IMR-90 (cell line): ENCODE measurements at regions not wholly inside any gene's neighbourhood (a gene's known extent, or its start where the extent isn't known, plus 50 kb on each side); places are given as distances from the start of the nearest gene placed in this dataset.

Experiments
- ATAC-seq: fragments of 200-7000 bp; cut with Tn5 transposase; 2 replicates; pipeline ENCODE4 v1.9.1; 2020; ENCODE audit warnings: low read depth, mild to moderate bottlenecking, moderate library complexity
- BruUV-seq: library from RNA; stranded (reverse); fragments of 400-500 nt; replicated peaks from 2 replicates; lab custom pipeline; 2021; lab: Mats Ljungman, UMichigan
- CTCF ChIA-PET: fragments of 300-600 bp; formaldehyde crosslinking; extraction: SDS; loops from one replicate; lab custom pipeline; 2021; ENCODE audit warnings: antibody characterized with exemption; lab: Yijun Ruan, JAX
- POLR2A ChIA-PET: fragments of 300-600 bp; sonication (Branson Sonifier 250); formaldehyde crosslinking; loops from one replicate; lab custom pipeline; 2022; ENCODE audit warnings: antibody characterized with exemption; ENCODE audit not compliant: unreplicated experiment; lab: Charles Lee
- DNase-seq: peaks from one replicate; pipeline ENCODE4 v3.0.0; 2013
- H2AFZ ChIP-seq: replicated peaks from 2 replicates; pipeline ENCODE3; 2013; ENCODE audit warnings: low read length, mild to moderate bottlenecking; ENCODE audit not compliant: poor library complexity
- H2AK5ac ChIP-seq: 2 replicates; pipeline ENCODE4 v1.6.1; 2013; ENCODE audit warnings: low read depth, low read length, inconsistent platforms
- H2AK9ac ChIP-seq: replicated peaks from 2 replicates; pipeline ENCODE3; 2013; ENCODE audit warnings: mild to moderate bottlenecking, low read depth, low read length, moderate library complexity; ENCODE audit not compliant: poor library complexity
- H2BK120ac ChIP-seq: 2 replicates; pipeline ENCODE4 v1.6.1; 2013; ENCODE audit warnings: low read depth, low read length, inconsistent platforms
- H2BK15ac ChIP-seq: 3 replicates; pipeline ENCODE4 v1.6.1; 2013; ENCODE audit warnings: low read depth, low read length, inconsistent platforms
- H2BK20ac ChIP-seq: 2 replicates; pipeline ENCODE4 v1.6.1; 2013; ENCODE audit warnings: low read depth, mild to moderate bottlenecking, inconsistent platforms, low read length, moderate library complexity
- H2BK5ac ChIP-seq: 2 replicates; pipeline ENCODE4 v1.6.1; 2013; ENCODE audit warnings: mild to moderate bottlenecking, low read depth, low read length, inconsistent platforms; ENCODE audit not compliant: poor library complexity, severe bottlenecking
- H3K14ac ChIP-seq: replicated peaks from 2 replicates; pipeline ENCODE4 v1.6.1; 2013; ENCODE audit warnings: low read depth, low read length, inconsistent platforms
- H3K18ac ChIP-seq: 2 replicates; pipeline ENCODE4 v1.6.1; 2013; ENCODE audit warnings: low read depth, low read length, control low read depth
- H3K23ac ChIP-seq: 2 replicates; pipeline ENCODE4 v1.6.1; 2013; ENCODE audit warnings: low read depth, low read length, inconsistent platforms
- H3K27ac ChIP-seq: 2 replicates; pipeline ENCODE4 v1.5.1; 2013; ENCODE audit warnings: mild to moderate bottlenecking, control low read depth, low read length; ENCODE audit not compliant: insufficient read depth
- H3K27me3 ChIP-seq: 2 replicates; pipeline ENCODE4 v1.6.1; 2013; ENCODE audit warnings: low read length; ENCODE audit not compliant: control insufficient read depth, insufficient read depth
- H3K36me3 ChIP-seq: 2 replicates; pipeline ENCODE4 v1.6.1; 2013; ENCODE audit warnings: low read length, mixed read lengths; ENCODE audit not compliant: control insufficient read depth, insufficient read depth
- H3K4ac ChIP-seq: 2 replicates; pipeline ENCODE4 v1.6.1; 2013; ENCODE audit warnings: low read depth, low read length, inconsistent platforms
- H3K4me1 ChIP-seq: 2 replicates; pipeline ENCODE4 v1.6.1; 2013; ENCODE audit warnings: low read length, mixed read lengths; ENCODE audit not compliant: control insufficient read depth, insufficient read depth
- H3K4me2 ChIP-seq: 2 replicates; pipeline ENCODE4 v1.6.1; 2013; ENCODE audit warnings: low read depth, mild to moderate bottlenecking, control low read depth, low read length, moderate library complexity
- H3K4me3 ChIP-seq: 2 replicates; pipeline ENCODE4 v1.5.1; 2013; ENCODE audit warnings: low read depth, mild to moderate bottlenecking, control low read depth, low read length, moderate library complexity; ENCODE audit not compliant: insufficient read depth
- H3K56ac ChIP-seq: 2 replicates; pipeline ENCODE4 v1.6.1; 2013; ENCODE audit warnings: low read length, inconsistent platforms; ENCODE audit not compliant: insufficient read depth; ENCODE audit errors: extremely low read depth
- H3K79me1 ChIP-seq, 2 experiments: 2 replicates each; pipeline ENCODE4 v1.6.1; 2013; ENCODE audit warnings: low read length in 2 of 2, inconsistent platforms in 1 of 2, low read depth in 1 of 2
- H3K9ac ChIP-seq: 2 replicates; pipeline ENCODE4 v1.6.1; 2013; ENCODE audit warnings: low read depth, low read length, control low read depth
- H3K9me1 ChIP-seq: 2 replicates; pipeline ENCODE4 v1.6.1; 2013; ENCODE audit warnings: low read length, inconsistent platforms; ENCODE audit not compliant: insufficient read depth
- H3K9me3 ChIP-seq: 2 replicates; pipeline ENCODE4 v1.6.1; 2013; ENCODE audit warnings: low read length; ENCODE audit not compliant: control insufficient read depth, insufficient read depth
- H4K20me1 ChIP-seq: 2 replicates; pipeline ENCODE4 v1.6.1; 2013; ENCODE audit warnings: low read length, inconsistent platforms; ENCODE audit not compliant: insufficient read depth
- H4K5ac ChIP-seq: 2 replicates; pipeline ENCODE4 v1.6.1; 2013; ENCODE audit warnings: mild to moderate bottlenecking, low read depth, low read length, control low read depth
- H4K8ac ChIP-seq, 2 experiments: 2 replicates each; pipeline ENCODE4 v1.6.1; 2013; ENCODE audit warnings: low read depth in 2 of 2, low read length in 2 of 2, control low read depth in 1 of 2, inconsistent platforms in 1 of 2
- H4K91ac ChIP-seq: 2 replicates; pipeline ENCODE4 v1.6.1; 2013; ENCODE audit warnings: low read depth, low read length, inconsistent platforms; ENCODE audit not compliant: insufficient read depth
- CEBPB ChIP-seq: IDR thresholded peaks from 2 replicates; pipeline ENCODE4 v1.6.1; 2012; ENCODE audit warnings: low read depth, low read length, improper control_type of control experiment
- CTCF ChIP-seq: conservative IDR thresholded peaks from 2 replicates; pipeline ENCODE4 v1.5.1; 2012; ENCODE audit warnings: mild to moderate bottlenecking, low read depth, low read length, improper control_type of control experiment
- ELK1 ChIP-seq: fragments of 150-350 bp; IDR thresholded peaks from 2 replicates; pipeline ENCODE4 v1.6.1; 2016; ENCODE audit warnings: low read depth, mild to moderate bottlenecking, low read length, moderate library complexity, borderline replicate concordance
- FOS ChIP-seq: fragments of 150-350 bp; IDR thresholded peaks from 2 replicates; pipeline ENCODE4 v1.6.1; 2016; ENCODE audit warnings: low read depth, low read length
- MAZ ChIP-seq: IDR thresholded peaks from 2 replicates; pipeline ENCODE4 v1.6.1; 2012; ENCODE audit warnings: low read depth, mild to moderate bottlenecking, low read length, improper control_type of control experiment, moderate library complexity, borderline replicate concordance
- MXI1 ChIP-seq: IDR thresholded peaks from 2 replicates; pipeline ENCODE4 v1.6.1; 2012; ENCODE audit warnings: low read depth, mild to moderate bottlenecking, low read length, moderate library complexity, borderline replicate concordance
- NFE2L2 ChIP-seq: fragments of 150-350 bp; IDR thresholded peaks from 2 replicates; pipeline ENCODE4 v1.6.1; 2016; ENCODE audit warnings: low read depth, mild to moderate bottlenecking, low read length
- POLR2A ChIP-seq: IDR thresholded peaks from 2 replicates; pipeline ENCODE4 v1.6.1; 2012; ENCODE audit warnings: mild to moderate bottlenecking, low read depth, low read length
- RAD21 ChIP-seq: IDR thresholded peaks from 2 replicates; pipeline ENCODE4 v1.6.1; 2012; ENCODE audit warnings: low read length, improper control_type of control experiment
- RFX5 ChIP-seq: IDR thresholded peaks from 2 replicates; pipeline ENCODE4 v1.8.0; 2012; ENCODE audit warnings: low read depth, mild to moderate bottlenecking, low read length, moderate library complexity
- SMC3 ChIP-seq: fragments of 150-350 bp; IDR thresholded peaks from 2 replicates; pipeline ENCODE4 v1.6.1; 2016; ENCODE audit warnings: low read depth, mild to moderate bottlenecking, antibody characterized with exemption, low read length, moderate library complexity
- WGBS, 2 experiments: methylation state at CpG; one replicate each; pipeline versions ENCODE4 v1.1.5 to v1.1.7; 2013; ENCODE audit warnings: missing lambda C conversion rate in 2 of 2; ENCODE audit not compliant: insufficient read length in 1 of 2; ENCODE audit errors: extremely low coverage in 2 of 2; 5-methylcytosine and 5-hydroxymethylcytosine counted together
- dilution Hi-C: fragments of 300-500 bp; cut with HindIII; formaldehyde crosslinking; loops from one replicate; pipeline ENCODE4 v1.14.3; 2018; ENCODE audit warnings: low sequenced_read_pairs; ENCODE audit not compliant: unreplicated experiment
- in situ Hi-C: fragments of 300-500 bp; cut with MboI; formaldehyde crosslinking; loops from 3 replicates; pipeline ENCODE4 v1.14.3; 2019; ENCODE audit warnings: low sequenced_read_pairs, inconsistent platforms, mixed read lengths
- intact Hi-C: fragments of 100-400 bp; cut with micrococcal nuclease; formaldehyde crosslinking; loops from 2 replicates; pipeline ENCODE4 v1.10.0; 2022

GRCh38 chr2:120796094-120796493 is 60.4 kb downstream of the GLI2 start:
- Histone ChIP-seq H3K27ac (no peak overlapping the region), H3K4me2 (no peak overlapping the region), H2AFZ (no peak overlapping the region), H4K91ac (no peak overlapping the region), H3K18ac (no peak overlapping the region), H2BK15ac (no peak overlapping the region), H4K5ac (no peak overlapping the region), H3K4me1 (peaks cover 25% of the 10 kb centered on the region), H2BK20ac (no peak overlapping the region), H3K23ac (no peak overlapping the region), H4K20me1 (peaks cover 85% of the 10 kb centered on the region), H2BK5ac (no peak overlapping the region), H2AK5ac (no peak overlapping the region), H3K9ac (no peak overlapping the region), H3K27me3 (no peaks in the 10 kb centered on the region), H2AK9ac (no peak overlapping the region), H3K36me3 (peaks cover 18% of the 10 kb centered on the region), H3K14ac (no peak overlapping the region), H3K79me1 (peaks cover 53 to 94% of the 10 kb centered on the region in 2 experiments), H3K56ac (no peak overlapping the region), H3K9me1 (peaks cover 35% of the 10 kb centered on the region), H4K8ac (no peak overlapping the region), H3K4ac (no peak overlapping the region), H2BK120ac (no peak overlapping the region), H3K9me3 (no peaks in the 10 kb centered on the region), H3K4me3 (no peak overlapping the region)
- no peak for TF ChIP-seq SMC3
- no peak for TF ChIP-seq MAZ
- no peak for TF ChIP-seq CTCF
- TF ChIP-seq NFE2L2: no peak
- TF ChIP-seq POLR2A: no peak
- no peak for TF ChIP-seq FOS
- no peak for TF ChIP-seq CEBPB
- no peak for TF ChIP-seq RAD21
- TF ChIP-seq ELK1: no peak
- TF ChIP-seq MXI1: no peak
- TF ChIP-seq RFX5: no peak
- ATAC-seq (no peak), DNase-seq (no peak)
- 80% methylated on average over 5 of the region's 7 CpGs; no CpG with 5 or more reads in 1 of the 2 experiments for WGBS, 2 experiments
- dilution Hi-C loops (no loop called here), in situ Hi-C loops (no loop called here), intact Hi-C loops (no loop called here)
- CTCF ChIA-PET: interaction anchor here (0.9 kb wide), 1 partner anchor 9 kb away, joined by 3 read pairs; no protein-coding TSS in a partner anchor
- no TSS peak for BruUV-seq
- POLR2A ChIA-PET: no interaction called here
